ENCODE measurements at regions not wholly inside any gene's neighbourhood (a gene's known extent, or its start where the extent isn't known, plus 50 kb on each side); places are given as distances from the start of the nearest gene placed in this dataset.
"Not testable (repeated sequence)": the region's sequence is repeated elsewhere in the genome, so short reads cannot be mapped to it uniquely, and the experiment has no call there.

DNA sequence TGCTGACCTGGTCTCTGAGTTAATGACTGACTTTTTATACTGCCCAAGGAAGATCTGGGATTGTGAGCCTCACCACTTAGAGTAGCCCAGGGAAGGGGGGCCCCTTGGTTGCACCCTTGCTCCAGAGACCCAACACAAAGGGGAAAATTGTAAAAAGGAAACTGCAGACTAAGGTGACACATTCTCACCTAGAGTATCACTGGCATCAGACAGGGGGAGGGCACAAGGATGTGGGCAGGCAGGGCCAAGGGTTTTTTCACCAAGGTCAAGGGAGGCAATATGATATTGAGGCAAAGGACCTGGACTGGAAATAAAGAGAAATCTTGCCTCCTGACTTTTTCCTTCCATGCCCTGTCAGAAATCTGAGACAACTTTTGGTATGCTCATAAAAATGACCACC, 386.2 kb upstream of the FGF16 start:
- H3K27me3 ChIP-seq (replicated peaks) = no peaks in the 10 kb centered on the region
- no peak overlapping the region for H3K27ac ChIP-seq
- no peak for TF ChIP-seq CTCF (IDR thresholded peaks at IDR 0.05; ENCODE audit: low read depth, low read length, missing control alignments)
- DNase-seq = no peak
- H3K4me3 ChIP-seq (ENCODE audit: low read depth, low read length) = no peak overlapping the region
- in situ Hi-C loops (cut with HindIII; ENCODE audit: low pct_ligation_motif_present, low sequenced_read_pairs) = no loop called here
- no peaks in the 10 kb centered on the region for H3K36me3 ChIP-seq (replicated peaks)

- in situ Hi-C loops (cut with HindIII; ENCODE audit: low pct_ligation_motif_present, low sequenced_read_pairs) = no loop called here
- no peak overlapping the region for H3K27ac ChIP-seq
- TF ChIP-seq CTCF (IDR thresholded peaks at IDR 0.05; ENCODE audit: low read depth, low read length, missing control alignments) = no peak
- no peak for DNase-seq
- no peaks in the 10 kb centered on the region for H3K27me3 ChIP-seq (replicated peaks)
- no peaks in the 10 kb centered on the region for H3K36me3 ChIP-seq (replicated peaks)
- H3K4me3 ChIP-seq (ENCODE audit: low read depth, low read length) = no peak overlapping the region
These were observed 385.6 kb upstream of the FGF16 start for GRCh38 chrX:77061545-77061944.

GRCh38 chrX:77065896-77066295, 381.3 kb upstream of the FGF16 start:
- Histone ChIP-seq H3K36me3 (replicated peaks) (no peaks in the 10 kb centered on the region), H3K27me3 (replicated peaks) (no peaks in the 10 kb centered on the region), H3K27ac (no peak overlapping the region), H3K4me3 (ENCODE audit: low read depth, low read length) (no peak overlapping the region)
- in situ Hi-C loops (cut with HindIII; ENCODE audit: low pct_ligation_motif_present, low sequenced_read_pairs) = no loop called here
- no peak for DNase-seq
- no peak for TF ChIP-seq CTCF (IDR thresholded peaks at IDR 0.05; ENCODE audit: low read depth, low read length, missing control alignments)

GRCh38 chrX:77070202-77070918, 376.8 kb upstream of the FGF16 start:
- Histone ChIP-seq H3K27me3 (replicated peaks) (no peaks in the 10 kb centered on the region), H3K36me3 (replicated peaks) (no peaks in the 10 kb centered on the region), H3K4me3 (ENCODE audit: low read depth, low read length) (no peak overlapping the region), H3K27ac (no peak overlapping the region)
- in situ Hi-C loops (cut with HindIII; ENCODE audit: low pct_ligation_motif_present, low sequenced_read_pairs) = no loop called here
- DNase-seq = no peak
- no peak for TF ChIP-seq CTCF (IDR thresholded peaks at IDR 0.05; ENCODE audit: low read depth, low read length, missing control alignments)

DNA sequence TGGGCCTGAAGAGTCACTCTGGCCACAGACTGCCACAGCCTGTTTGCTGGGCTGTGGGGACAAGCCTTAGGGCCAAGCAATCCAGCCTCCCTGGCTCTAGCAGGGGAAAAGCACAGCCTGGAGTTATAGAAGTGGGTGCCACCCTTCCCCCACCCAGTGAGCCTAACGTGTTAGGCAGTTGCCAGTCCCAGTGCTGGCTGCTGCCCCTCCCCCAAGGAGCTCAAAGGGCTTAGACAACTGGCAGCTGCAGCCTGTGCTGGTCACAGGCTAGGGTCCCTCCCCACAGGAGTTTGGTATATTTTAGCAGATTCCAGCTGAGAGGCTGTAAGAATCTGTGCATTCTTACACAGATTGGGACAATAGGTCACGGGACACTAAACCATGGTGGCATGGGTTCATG, 370.3 kb upstream of the FGF16 start:
- Histone ChIP-seq H3K4me3 (ENCODE audit: low read depth, low read length) (no peak overlapping the region), H3K27me3 (replicated peaks) (no peaks in the 10 kb centered on the region), H3K27ac (no peak overlapping the region), H3K36me3 (replicated peaks) (no peaks in the 10 kb centered on the region)
- in situ Hi-C loops (cut with HindIII; ENCODE audit: low pct_ligation_motif_present, low sequenced_read_pairs) = no loop called here
- no peak for TF ChIP-seq CTCF (IDR thresholded peaks at IDR 0.05; ENCODE audit: low read depth, low read length, missing control alignments)
- DNase-seq = no peak

DNA sequence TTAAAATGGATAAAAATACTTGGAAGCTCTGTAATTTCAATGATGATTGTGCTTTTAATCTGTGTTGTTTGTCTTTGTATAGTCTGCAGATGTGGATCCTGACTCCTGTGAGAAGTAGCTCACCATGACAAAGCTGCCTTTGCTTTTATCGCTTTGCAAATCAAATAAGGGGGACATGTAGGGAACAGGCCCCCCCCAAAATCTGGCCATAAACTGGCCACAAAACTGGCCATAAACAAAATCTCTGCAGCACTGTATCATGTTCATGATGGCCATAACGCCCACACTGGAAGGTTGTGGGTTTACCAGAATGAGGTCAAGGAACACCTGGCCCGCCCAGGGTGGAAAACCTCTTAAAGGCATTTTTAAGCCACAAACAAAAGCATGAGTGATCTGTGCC, 366.0 kb upstream of the FGF16 start:
- in situ Hi-C loops (cut with HindIII; ENCODE audit: low pct_ligation_motif_present, low sequenced_read_pairs); H3K27ac ChIP-seq; H3K27me3 ChIP-seq (replicated peaks); DNase-seq; H3K4me3 ChIP-seq (ENCODE audit: low read depth, low read length); H3K36me3 ChIP-seq (replicated peaks): not testable (repeated sequence)
